Common myeloid progenitor, CD34-positive (primary cell): ENCODE measurements at regions not wholly inside any gene's neighbourhood (a gene's known extent, or its start where the extent isn't known, plus 50 kb on each side); places are given as distances from the start of the nearest gene placed in this dataset.

ENCODE experiments used
- CTCF ChIA-PET: fragments of 350-600 bp; sonication (Branson Sonifier 250); formaldehyde crosslinking; loops from one replicate; lab custom pipeline; 2021; ENCODE audit warnings: antibody characterized with exemption; lab: Charles Lee
- POLR2A ChIA-PET: fragments of 350-600 bp; sonication (Branson Sonifier 250); formaldehyde crosslinking; loops from one replicate; lab custom pipeline; 2021; ENCODE audit warnings: antibody characterized with exemption; lab: Charles Lee
- DNase-seq, 3 donors: peaks; one replicate each; pipeline versions ENCODE4 v3.0.0 to v3.0.0-alpha.2; 2013
- H3K27ac ChIP-seq, 2 experiments: 1 replicate in 1 of 2; 2 replicates in 1 of 2; pipeline ENCODE4 v1.7.0; 2013; ENCODE audit warnings: inconsistent platforms in 2 of 2, low read length in 2 of 2, mild to moderate bottlenecking in 2 of 2, low read depth in 1 of 2, moderate library complexity in 1 of 2; ENCODE audit not compliant: severe bottlenecking in 2 of 2, insufficient read depth in 1 of 2, poor library complexity in 1 of 2
- H3K27me3 ChIP-seq, 5 experiments: replicated peaks in 2 of 5; 1 replicate in 3 of 5; 2 replicates in 2 of 5; pipeline versions ENCODE4 v1.6.1 to v1.7.0; 2013; ENCODE audit warnings: low read length in 4 of 5, mild to moderate bottlenecking in 2 of 5, moderate library complexity in 2 of 5, inconsistent platforms in 1 of 5; ENCODE audit not compliant: insufficient read depth in 5 of 5, control insufficient read depth in 4 of 5
- H3K36me3 ChIP-seq, 4 experiments: 1 replicate in 2 of 4; 2 replicates in 2 of 4; pipeline versions ENCODE4 v1.6.1 to v1.7.0; 2013; ENCODE audit warnings: low read length in 3 of 4, control low read depth in 1 of 4, mild to moderate bottlenecking in 1 of 4; ENCODE audit not compliant: control insufficient read depth in 4 of 4, insufficient read depth in 4 of 4
- H3K4me1 ChIP-seq, 4 experiments: 1 replicate in 3 of 4; 2 replicates in 1 of 4; pipeline versions ENCODE4 v1.6.1 to v1.7.1; 2013; ENCODE audit warnings: low read length in 3 of 4, mild to moderate bottlenecking in 3 of 4, control low read depth in 1 of 4, inconsistent platforms in 1 of 4, moderate library complexity in 1 of 4; ENCODE audit not compliant: control insufficient read depth in 4 of 4, insufficient read depth in 4 of 4; ENCODE audit errors: control extremely low read depth in 1 of 4
- H3K4me3 ChIP-seq, 7 experiments: 1 replicate in 4 of 7; 2 replicates in 3 of 7; pipeline versions ENCODE4 v1.5.1 to v1.7.0; 2013; ENCODE audit warnings: mild to moderate bottlenecking in 7 of 7, low read length in 6 of 7, moderate library complexity in 6 of 7, inconsistent platforms in 2 of 7, low read depth in 2 of 7, control low read depth in 1 of 7; ENCODE audit not compliant: insufficient read depth in 4 of 7, control insufficient read depth in 1 of 7; ENCODE audit errors: extremely low read depth in 1 of 7
- H3K9me3 ChIP-seq, 5 experiments: 1 replicate in 4 of 5; 2 replicates in 1 of 5; pipeline versions ENCODE4 v1.6.1 to v1.7.1; 2013; ENCODE audit warnings: low read length in 4 of 5, mild to moderate bottlenecking in 2 of 5, inconsistent platforms in 1 of 5, low read depth in 1 of 5, moderate library complexity in 1 of 5; ENCODE audit not compliant: control insufficient read depth in 4 of 5, insufficient read depth in 2 of 5; ENCODE audit errors: control extremely low read depth in 1 of 5
- WGBS: methylation state at CpG from one replicate; pipeline ENCODE4 v1.1.5; 2013; ENCODE audit not compliant: insufficient coverage; 5-methylcytosine and 5-hydroxymethylcytosine counted together

DNA sequence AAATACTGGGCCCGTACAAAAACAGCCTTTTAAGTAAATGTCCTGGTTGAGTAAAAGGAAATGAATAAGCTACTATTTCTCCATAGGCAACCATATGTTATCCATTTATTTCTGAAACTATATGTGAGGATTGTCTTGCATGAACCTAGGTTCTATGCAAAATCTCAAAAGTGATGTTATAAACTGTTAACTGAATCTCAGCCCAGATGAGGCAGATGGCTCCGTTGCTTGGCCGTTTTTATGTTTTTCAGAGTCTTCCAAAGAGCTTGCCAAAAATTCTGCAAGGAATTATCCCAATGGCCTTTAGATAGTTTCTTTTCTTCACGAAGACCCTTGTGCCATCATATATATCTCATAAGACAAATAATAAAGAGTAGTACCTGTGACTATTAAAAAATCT is 1669.5 kb upstream of the DDX18 start:
- no peaks in the 10 kb centered on the region for H3K36me3 ChIP-seq
- H3K4me3 ChIP-seq, result no peak overlapping the region
- no peaks in the 10 kb centered on the region for H3K4me1 ChIP-seq
- no peaks in the 10 kb centered on the region for H3K27me3 ChIP-seq
- H3K27ac ChIP-seq, result no peak overlapping the region
- DNase-seq, result no peak
- POLR2A ChIA-PET, result no interaction called here
- H3K9me3 ChIP-seq, result no peaks in the 10 kb centered on the region
- CTCF ChIA-PET, result no interaction called here
- WGBS, result 94% methylated on average over 2 of the region's 4 CpGs

DNA sequence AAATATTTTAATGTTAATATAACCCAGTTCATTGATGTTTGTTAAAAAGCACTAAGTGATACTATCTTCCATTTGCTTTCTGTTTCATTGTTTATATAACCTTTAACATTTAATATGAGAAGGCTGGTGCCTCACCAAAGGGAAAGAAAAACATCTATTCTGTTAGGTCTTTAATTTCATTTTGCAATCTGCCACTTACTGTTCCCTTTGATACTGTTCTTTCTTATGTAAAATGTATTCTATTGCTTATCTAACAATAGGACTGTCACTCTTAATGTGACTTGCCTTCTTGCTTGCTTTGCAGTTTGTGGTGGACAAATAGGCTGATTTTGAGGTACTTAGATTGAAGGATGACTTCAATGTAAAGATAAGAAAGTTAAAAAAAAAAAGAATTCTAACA is 1666.1 kb upstream of the DDX18 start:
- no peaks in the 10 kb centered on the region for H3K27me3 ChIP-seq
- DNase-seq, result no peak
- no peaks in the 10 kb centered on the region for H3K36me3 ChIP-seq
- H3K9me3 ChIP-seq, result no peaks in the 10 kb centered on the region
- ChIA-PET CTCF (no interaction called here), POLR2A (no interaction called here)
- H3K4me3 ChIP-seq, result no peak overlapping the region
- H3K4me1 ChIP-seq, result no peaks in the 10 kb centered on the region
- no peak overlapping the region for H3K27ac ChIP-seq

DNA sequence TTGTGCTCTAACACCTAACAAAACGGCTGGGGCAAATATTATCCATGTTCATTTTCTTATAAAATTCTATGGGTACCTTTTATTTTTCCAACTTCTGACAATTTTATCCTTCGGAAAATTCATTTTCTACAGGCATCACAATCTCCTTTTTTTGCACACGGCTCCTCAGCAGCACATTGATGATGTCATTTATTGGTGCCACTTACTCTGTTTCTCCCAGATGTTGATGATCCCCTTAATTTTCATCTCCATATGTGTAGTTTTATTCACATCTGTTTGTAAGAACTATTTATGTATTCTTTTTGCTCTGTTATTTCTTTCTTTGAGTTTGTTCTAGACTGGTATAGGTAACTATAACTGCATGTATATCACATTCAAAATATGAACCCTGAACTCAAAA is 1660.8 kb upstream of the DDX18 start:
- Histone ChIP-seq H3K36me3 (no peaks in the 10 kb centered on the region), H3K27ac (no peak overlapping the region), H3K27me3 (no peaks in the 10 kb centered on the region), H3K4me3 (no peak overlapping the region), H3K4me1 (no peaks in the 10 kb centered on the region), H3K9me3 (peaks cover 0 to 2% (median 0%) of the 10 kb centered on the region in 5 experiments)
- POLR2A ChIA-PET, result no interaction called here
- 93% methylated on average over 2 of the region's 3 CpGs for WGBS
- DNase-seq, result no peak
- CTCF ChIA-PET, result no interaction called here

DNA sequence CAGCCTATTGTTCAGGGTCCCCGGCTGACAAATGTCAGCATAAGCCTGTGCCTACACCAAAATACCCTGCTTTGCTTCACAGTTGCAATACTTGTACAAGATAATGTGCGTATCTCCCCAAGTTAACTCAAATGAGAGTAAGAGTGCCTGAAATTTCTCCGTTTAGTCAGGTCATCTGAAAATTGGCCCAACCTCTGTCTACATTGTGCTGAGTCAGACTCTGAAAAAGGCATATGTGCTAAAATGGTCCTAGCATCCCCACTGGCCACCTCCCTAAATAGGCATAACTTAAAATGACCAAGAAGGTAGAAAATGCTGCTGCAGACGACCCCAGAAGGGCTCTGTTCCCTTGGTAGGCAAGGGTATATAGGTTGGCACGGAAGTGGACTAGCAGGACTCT is 1653.8 kb upstream of the DDX18 start:
- Histone ChIP-seq H3K27ac (no peak overlapping the region), H3K4me1 (no peaks in the 10 kb centered on the region), H3K9me3 (peaks cover 0 to 7% (median 2%) of the 10 kb centered on the region in 5 experiments), H3K4me3 (no peak overlapping the region), H3K36me3 (no peaks in the 10 kb centered on the region), H3K27me3 (no peaks in the 10 kb centered on the region)
- ChIA-PET CTCF (no interaction called here), POLR2A (no interaction called here)
- DNase-seq, result no peak
- WGBS, result 95% methylated on average over 5 of the region's 5 CpGs

DNA sequence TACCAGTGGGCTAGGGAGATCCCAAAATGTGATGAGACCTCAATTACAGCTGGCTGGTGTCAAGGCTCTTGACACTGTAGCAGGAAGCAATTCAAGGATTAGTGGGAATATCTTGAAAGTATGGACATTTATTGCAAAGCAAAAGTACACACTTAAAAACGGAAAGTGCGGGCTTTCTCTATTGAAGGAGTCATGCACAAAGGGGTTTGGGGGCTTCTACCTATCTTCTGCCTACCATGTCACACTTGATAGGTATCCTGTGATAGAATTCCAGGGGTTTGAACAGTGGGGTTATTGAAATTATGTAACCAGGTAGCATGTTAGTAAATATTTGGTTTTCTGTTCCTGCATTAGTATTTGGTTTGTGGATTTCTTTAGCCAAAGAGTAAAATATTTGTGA is 1652.1 kb upstream of the DDX18 start:
- 100% methylated on average over 2 of the region's 2 CpGs for WGBS
- Histone ChIP-seq H3K4me3 (no peak overlapping the region), H3K27ac (no peak overlapping the region), H3K4me1 (no peaks in the 10 kb centered on the region), H3K27me3 (no peaks in the 10 kb centered on the region), H3K36me3 (no peaks in the 10 kb centered on the region), H3K9me3 (peaks cover 0 to 7% (median 2%) of the 10 kb centered on the region in 5 experiments)
- DNase-seq, result no peak
- POLR2A ChIA-PET, result no interaction called here
- CTCF ChIA-PET, result no interaction called here

DNA sequence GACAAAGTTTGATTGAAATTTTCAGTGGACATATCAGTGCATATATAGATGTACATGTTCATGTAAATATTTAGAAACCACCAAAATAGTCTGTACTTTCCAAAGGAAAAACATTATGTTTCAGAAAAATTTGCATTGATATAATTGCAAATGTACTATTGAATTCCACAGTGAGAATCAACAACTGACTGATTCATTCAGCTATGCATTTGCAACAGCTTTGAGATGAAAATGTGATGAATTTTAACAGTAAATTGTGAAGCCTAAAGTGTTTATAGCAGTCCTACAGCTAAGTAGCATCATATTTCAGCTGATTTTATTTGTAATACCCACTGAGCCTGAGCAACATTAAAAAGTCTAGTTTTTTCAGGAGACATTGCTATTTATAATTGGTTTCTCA is 1647.4 kb upstream of the DDX18 start:
- ChIA-PET CTCF (no interaction called here), POLR2A (no interaction called here)

DNA sequence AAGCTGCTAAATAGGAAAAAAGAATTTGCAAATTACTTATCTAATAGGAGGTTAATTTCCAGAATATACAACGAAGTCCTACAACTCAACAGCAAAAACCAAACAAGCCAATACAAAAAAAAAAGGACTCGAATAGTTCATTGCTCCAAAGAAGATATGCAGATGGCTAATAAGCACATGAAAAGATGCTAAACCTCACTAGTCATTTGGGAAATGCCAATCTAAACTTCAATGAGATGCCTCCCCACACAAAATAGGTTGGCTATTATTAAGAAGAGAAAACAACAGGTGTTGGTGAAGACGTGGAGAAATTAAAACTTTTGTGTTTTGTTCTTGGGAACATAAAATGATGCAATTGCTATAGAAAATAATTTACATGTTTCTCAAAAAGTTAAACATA is 1634.4 kb upstream of the DDX18 start:
- Histone ChIP-seq H3K27ac (no peak overlapping the region), H3K36me3 (no peaks in the 10 kb centered on the region), H3K27me3 (no peaks in the 10 kb centered on the region), H3K4me1 (no peaks in the 10 kb centered on the region), H3K9me3 (no peaks in the 10 kb centered on the region), H3K4me3 (no peak overlapping the region)
- CTCF ChIA-PET, result no interaction called here
- POLR2A ChIA-PET, result no interaction called here
- no CpG with 5 or more reads among the region's 3 CpGs for WGBS
- no peak for DNase-seq

More for the DNA sequence above, 1647.4 kb upstream of the DDX18 start:
- Histone ChIP-seq H3K4me3 (no peak overlapping the region), H3K27me3 (no peaks in the 10 kb centered on the region), H3K36me3 (no peaks in the 10 kb centered on the region), H3K9me3 (peaks cover 0 to 7% (median 0%) of the 10 kb centered on the region in 5 experiments), H3K4me1 (no peaks in the 10 kb centered on the region), H3K27ac (no peak overlapping the region)
- DNase-seq, result no peak
